ENCODE measurements at regions not wholly inside any gene's neighbourhood (a gene's known extent, or its start where the extent isn't known, plus 50 kb on each side); places are given as distances from the start of the nearest gene placed in this dataset.

- BruUV-seq (replicated peaks): no TSS peak
- intact Hi-C loops (cut with micrococcal nuclease; ENCODE audit: unreplicated experiment): no loop called here
- no peak for TF ChIP-seq CTCF (IDR thresholded peaks at IDR 0.05; ENCODE audit: unreplicated experiment)
- Mint-ChIP-seq H3K27me3 (ENCODE audit: unreplicated experiment) (no peaks in the 10 kb centered on the region), H3K36me3 (ENCODE audit: insufficient read depth, unreplicated experiment) (no peaks in the 10 kb centered on the region), H3K9me3 (ENCODE audit: low read depth, unreplicated experiment) (peaks cover under 1% of the 10 kb centered on the region), H3K27ac (ENCODE audit: unreplicated experiment) (no peak overlapping the region), H3K4me3 (ENCODE audit: low read depth, unreplicated experiment) (no peak overlapping the region), H3K4me1 (ENCODE audit: low read depth, unreplicated experiment) (peaks cover 17% of the 10 kb centered on the region)
- no peak for DNase-seq
- CTCF ChIA-PET: no interaction called here
Observed at GRCh38 chr10:4436103-4436502, 389.9 kb upstream of the AKR1E2 start.

- Mint-ChIP-seq H3K36me3 (ENCODE audit: insufficient read depth, unreplicated experiment) (no peaks in the 10 kb centered on the region), H3K27me3 (ENCODE audit: unreplicated experiment) (no peaks in the 10 kb centered on the region), H3K27ac (ENCODE audit: unreplicated experiment) (no peak overlapping the region), H3K4me3 (ENCODE audit: low read depth, unreplicated experiment) (no peak overlapping the region), H3K9me3 (ENCODE audit: low read depth, unreplicated experiment) (no peaks in the 10 kb centered on the region), H3K4me1 (ENCODE audit: low read depth, unreplicated experiment) (peaks cover 18% of the 10 kb centered on the region)
- no TSS peak for BruUV-seq (replicated peaks)
- intact Hi-C loops (cut with micrococcal nuclease; ENCODE audit: unreplicated experiment): no loop called here
- TF ChIP-seq CTCF (IDR thresholded peaks at IDR 0.05; ENCODE audit: unreplicated experiment): no peak
- CTCF ChIA-PET: no interaction called here
- DNase-seq: no peak
Observed at GRCh38 chr10:4434516-4435071, 391.4 kb upstream of the AKR1E2 start.

- no peak for DNase-seq
- Mint-ChIP-seq H3K9me3 (ENCODE audit: low read depth, unreplicated experiment) (no peaks in the 10 kb centered on the region), H3K4me3 (ENCODE audit: low read depth, unreplicated experiment) (no peak overlapping the region), H3K36me3 (ENCODE audit: insufficient read depth, unreplicated experiment) (no peaks in the 10 kb centered on the region), H3K27me3 (ENCODE audit: unreplicated experiment) (no peaks in the 10 kb centered on the region), H3K27ac (ENCODE audit: unreplicated experiment) (no peak overlapping the region), H3K4me1 (ENCODE audit: low read depth, unreplicated experiment) (peaks cover 18% of the 10 kb centered on the region)
- no peak for TF ChIP-seq CTCF (IDR thresholded peaks at IDR 0.05; ENCODE audit: unreplicated experiment)
- BruUV-seq (replicated peaks): no TSS peak
- intact Hi-C loops (cut with micrococcal nuclease; ENCODE audit: unreplicated experiment): no loop called here
- CTCF ChIA-PET: no interaction called here
Observed at GRCh38 chr10:4434105-4434504, 391.9 kb upstream of the AKR1E2 start.

- no peak for DNase-seq
- no peaks in the 10 kb centered on the region for H3K27me3 Mint-ChIP-seq (ENCODE audit: unreplicated experiment)
- H3K4me1 Mint-ChIP-seq (ENCODE audit: low read depth, unreplicated experiment): peaks cover 8% of the 10 kb centered on the region
- no peak overlapping the region for H3K27ac Mint-ChIP-seq (ENCODE audit: unreplicated experiment)
- no peaks in the 10 kb centered on the region for H3K36me3 Mint-ChIP-seq (ENCODE audit: insufficient read depth, unreplicated experiment)
- intact Hi-C loops (cut with micrococcal nuclease; ENCODE audit: unreplicated experiment): no loop called here
- H3K9me3 Mint-ChIP-seq (ENCODE audit: low read depth, unreplicated experiment): no peaks in the 10 kb centered on the region
- BruUV-seq (replicated peaks): no TSS peak
- no peak for TF ChIP-seq CTCF (IDR thresholded peaks at IDR 0.05; ENCODE audit: unreplicated experiment)
- no peak overlapping the region for H3K4me3 Mint-ChIP-seq (ENCODE audit: low read depth, unreplicated experiment)
- CTCF ChIA-PET: interaction anchor here (0.8 kb wide), 1 partner anchor 333 kb away, joined by 3 read pairs; no protein-coding TSS in a partner anchor
Observed at GRCh38 chr10:4431114-4431863, 394.7 kb upstream of the AKR1E2 start.

Data from Calu3 (cell line).